Islet of Langerhans (tissue), 1 donor: ENCODE measurements at regions not wholly inside any gene's neighbourhood (a gene's known extent, or its start where the extent isn't known, plus 50 kb on each side); places are given as distances from the start of the nearest gene placed in this dataset.
"Not testable (repeated sequence)": the region's sequence is repeated elsewhere in the genome, so short reads cannot be mapped to it uniquely, and the experiment has no call there.

Experiments
- FAIRE-seq: peaks from one replicate; lab custom pipeline; 2011; peaks lifted over from hg19 to GRCh38; lab: Jason Lieb, UNC

DNA sequence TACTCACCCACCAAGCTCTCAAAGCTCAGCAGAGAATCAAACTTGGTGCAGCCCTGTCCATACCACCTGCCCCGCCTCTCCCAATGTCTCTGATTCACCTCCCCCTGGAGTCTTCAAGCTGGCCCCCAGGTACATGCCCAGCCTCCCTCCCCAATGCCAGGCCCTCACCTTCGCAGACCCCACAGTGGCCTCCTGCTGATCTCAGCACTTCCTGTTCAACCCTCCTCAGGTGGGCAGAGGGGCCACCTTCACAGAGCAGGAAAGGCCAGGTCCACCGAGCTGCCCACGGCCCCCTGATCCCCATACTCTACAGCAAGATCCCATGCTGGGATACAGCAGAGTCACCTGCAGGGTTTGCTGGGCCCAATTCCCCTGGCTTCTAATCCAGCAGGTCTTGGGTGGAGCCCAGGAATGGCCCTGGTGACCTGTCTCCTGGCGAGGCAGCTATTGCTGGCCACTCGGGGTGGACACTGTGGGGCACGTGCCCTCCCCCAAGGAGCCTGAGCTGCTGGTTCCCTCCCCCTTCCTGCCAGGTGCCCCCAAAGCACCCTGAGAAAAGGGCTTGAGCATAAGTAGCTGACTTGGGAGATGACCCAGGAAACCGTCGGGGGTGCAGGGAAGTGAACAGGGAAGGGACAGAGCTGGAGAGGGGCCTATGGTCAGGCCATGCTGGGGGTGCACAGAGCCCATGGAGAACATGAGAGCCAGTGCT is 150.7 kb downstream of the BRD1 start:
- no peak for FAIRE-seq

DNA sequence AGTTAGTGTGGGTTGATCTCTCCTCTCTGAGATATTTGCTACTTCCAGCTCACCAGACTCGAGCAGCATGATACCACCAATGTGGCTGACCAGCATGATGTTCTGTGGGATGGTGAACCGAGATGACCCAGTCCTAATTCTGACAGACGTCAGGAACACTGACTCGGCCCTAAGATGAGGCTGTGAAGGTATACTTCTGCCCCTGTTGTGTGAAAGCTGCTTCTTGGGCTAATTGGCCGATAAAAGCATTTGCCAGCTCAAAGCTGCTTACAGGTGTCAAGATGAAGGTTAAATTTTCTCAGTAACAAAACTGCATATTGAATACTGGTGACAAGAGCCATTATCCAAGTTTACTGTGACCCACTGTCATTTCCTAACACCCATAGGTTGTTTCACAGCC is 151.4 kb downstream of the BRD1 start:
- FAIRE-seq = no peak

DNA sequence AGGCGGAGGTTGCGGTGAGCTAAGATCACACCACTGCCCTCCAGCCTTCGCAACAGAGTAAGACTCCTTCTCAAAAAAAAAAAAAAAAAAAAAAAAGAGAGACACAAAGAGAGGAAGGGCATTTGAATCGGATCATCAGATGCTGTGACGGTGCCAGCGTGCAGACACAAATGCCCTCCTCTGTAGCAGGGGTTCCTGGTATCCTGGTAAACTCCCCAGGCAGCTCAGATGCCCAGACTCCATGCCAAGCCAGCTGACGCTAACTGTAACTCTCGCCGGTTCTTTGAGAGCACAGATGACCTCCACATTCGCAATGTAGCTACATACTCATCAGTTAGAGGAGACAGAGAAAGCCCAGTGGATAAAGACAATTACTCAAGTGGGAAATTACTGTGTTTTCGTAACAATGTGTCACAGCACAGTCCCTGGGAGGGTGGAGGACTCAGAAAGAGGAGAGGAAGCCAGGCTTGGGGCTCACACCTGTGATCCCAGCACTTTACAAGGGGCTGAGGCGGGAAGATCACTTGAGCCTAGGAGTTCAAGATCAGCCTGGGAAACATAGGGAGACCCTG is 153.1 kb downstream of the BRD1 start:
- FAIRE-seq = no peak

DNA sequence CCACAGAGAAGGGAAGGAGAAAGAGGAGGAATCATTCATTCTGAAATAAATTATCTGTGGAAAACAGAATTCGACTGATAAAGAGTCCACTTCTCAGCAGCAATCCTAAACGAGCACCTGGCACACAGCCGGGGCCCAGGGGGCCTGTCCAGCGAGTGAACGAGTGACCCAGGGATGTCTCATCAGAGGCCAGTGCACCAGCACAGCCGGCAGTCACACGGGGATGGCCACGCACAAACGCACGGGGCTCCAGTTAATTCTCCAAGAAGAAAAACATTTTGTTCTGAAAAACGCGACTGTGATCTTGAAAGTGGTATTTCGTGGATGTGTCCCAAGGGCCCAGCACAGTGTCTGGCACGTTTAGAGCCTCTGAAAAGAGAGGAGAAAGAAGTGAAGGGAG is 154.6 kb downstream of the BRD1 start:
- FAIRE-seq = no peak

DNA sequence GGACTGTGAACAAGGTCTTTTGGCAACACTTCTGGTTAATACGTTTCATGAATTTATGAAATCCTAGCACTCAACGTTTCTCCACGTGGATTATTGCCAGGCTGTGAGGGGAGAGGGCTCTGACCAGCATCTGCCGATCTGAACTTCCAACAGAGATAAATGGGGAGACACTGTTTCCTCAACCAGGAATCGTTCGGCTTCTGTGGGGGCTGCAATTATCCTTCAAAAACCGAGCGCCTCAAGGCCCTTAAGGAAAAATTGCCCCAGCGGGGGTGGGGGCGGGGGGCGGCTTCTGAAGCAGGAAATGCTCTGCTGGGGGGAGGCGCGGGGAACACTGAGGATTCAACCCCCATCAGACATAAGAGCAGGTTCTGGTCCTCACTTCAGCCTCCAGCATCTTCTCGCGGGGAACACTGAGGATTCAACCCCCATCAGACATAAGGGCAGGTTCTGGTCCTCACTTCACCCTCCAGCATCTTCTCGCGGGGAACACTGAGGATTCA is 155.6 kb downstream of the BRD1 start:
- FAIRE-seq = no peak

DNA sequence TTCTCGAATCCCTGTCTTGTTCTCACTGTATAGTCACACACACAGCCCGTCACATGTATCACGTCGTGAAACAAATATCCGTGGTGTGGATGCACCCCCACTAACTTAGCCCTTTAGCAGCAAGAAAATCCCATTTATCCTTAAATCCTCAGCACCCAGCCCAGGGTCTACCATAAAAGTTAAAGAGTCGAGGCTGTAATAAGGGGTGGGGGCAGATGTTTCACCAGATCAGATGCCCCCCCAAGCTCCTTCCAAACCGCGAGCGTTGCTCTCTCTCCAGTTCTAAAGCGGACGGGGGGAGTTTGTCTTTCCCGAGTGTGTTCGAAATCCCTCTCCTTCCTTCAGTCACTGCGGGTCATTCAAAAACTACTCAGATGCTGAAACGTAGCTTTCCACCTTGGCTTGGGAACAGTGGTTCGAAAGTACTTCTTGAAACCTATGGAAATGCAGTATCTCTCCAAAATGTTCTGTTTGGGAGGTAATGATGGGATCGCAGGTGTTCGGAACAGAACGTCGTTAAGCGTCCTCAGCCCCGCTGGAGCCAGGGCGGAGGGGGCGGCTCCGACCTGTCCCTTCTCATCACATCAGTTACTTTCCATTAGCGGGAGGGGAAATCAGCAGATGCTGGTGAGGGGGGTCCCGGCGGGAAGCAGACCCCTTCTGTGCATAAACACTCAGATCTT is 156.2 kb downstream of the BRD1 start:
- FAIRE-seq = no peak

DNA sequence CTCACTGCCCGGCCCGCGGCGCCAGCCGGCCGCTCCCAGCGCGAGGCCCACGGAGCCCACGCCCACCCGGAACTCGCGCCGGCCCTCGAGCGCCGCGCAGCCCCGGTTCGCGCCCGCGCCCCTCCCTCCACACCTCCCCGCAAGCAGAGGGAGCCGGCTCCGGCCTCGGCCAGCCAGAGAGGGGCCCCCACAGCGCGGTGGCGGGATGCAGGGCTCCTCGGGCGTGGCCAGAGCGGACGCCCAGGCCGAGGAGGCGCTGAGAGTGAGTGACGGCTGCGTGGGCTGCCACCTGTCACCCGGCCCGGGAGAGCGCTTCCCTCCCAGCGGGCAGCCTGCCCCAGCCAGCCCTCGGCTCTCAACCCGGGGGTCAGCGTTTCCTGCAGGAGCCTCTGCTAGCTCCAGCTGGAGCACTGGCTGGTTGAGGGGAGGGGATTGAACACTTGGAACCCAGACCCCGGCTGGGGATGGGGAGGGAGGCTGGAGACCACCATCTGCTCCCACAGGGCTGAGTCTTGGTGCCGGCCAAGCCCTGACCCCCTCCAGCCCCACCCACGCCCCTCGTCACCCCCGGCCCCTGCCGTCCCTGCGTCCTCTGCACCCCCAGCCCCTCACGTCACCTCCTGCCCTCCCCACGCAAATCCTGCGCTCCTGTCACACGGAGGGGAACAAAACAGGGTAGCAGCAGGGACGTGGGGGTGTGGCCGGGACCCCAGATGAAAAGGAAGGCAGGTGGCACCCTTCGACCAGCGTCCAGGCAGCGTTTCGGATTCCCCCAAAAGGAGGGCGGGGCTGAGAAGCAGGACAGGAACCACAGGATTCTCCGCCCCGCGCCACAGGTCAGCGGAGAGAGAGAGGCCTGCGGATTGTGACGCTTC is 157.0 kb downstream of the BRD1 start:
- FAIRE-seq = no peak

DNA sequence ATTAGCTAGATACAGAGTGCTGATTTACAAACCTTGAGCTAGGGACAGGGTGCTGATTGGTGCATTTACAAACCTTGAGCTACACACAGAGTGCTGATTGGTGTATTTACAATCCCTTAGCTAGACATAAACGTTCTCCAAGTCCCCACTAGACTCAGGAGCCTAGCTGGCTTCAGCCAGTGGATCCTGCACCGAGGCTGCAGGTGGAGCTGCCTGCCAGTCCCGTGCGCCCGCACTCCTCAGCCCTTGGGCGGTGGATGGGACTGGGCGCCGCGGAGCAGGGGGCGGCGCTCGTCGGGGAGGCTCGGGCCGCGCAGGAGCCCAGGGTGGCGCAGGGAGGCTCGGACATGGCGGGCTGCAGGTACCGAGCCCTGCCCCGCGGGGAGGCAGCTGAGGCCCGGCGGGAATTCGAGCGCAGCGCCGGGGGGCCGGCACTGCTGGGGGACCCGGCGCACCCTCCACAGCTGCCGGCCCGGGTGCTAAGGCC is 157.7 kb downstream of the BRD1 start:
- not testable (repeated sequence) for FAIRE-seq

DNA sequence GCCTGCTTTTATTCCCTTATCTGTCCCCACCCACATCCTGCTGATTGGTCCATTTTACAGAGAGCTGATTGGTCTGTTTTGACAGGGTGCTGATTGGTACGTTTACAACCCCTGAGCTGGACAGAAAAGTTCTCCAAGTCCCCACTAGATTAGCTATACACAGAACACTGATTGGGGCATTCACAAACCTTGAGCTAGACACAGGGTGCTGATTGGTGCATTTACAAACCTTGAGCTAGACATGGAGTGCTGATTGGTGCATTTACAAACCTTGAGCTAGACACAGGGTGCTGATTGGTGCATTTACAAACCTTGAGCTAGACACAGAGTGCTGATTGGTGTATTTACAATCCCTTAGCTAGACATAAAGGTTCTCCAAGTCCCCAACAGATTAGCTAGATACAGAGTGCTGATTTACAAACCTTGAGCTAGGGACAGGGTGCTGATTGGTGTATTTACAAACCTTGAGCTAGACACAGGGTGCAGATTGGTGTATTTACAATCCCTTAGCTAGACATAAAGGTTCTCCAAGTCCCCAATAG is 158.2 kb downstream of the BRD1 start:
- not testable (repeated sequence) for FAIRE-seq

DNA sequence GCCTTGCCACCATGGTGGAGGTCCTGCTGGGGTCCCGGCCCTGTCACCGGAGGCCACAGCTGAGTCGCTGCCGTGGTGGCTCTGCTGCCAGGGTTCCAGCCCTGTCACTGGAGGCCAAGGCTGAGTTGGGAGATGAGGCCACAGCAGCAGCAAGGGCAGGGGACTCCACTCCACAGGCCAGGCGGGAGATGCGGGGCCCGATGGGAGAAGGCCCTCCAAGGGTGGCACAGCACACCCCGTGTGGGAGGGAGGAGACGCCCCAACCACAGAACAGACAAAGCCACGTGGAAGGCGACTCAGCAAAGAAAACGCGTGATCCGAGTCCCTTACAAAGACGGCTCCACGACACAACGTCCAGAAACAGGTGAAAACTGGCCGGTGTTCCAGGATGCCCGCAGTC is 159.3 kb downstream of the BRD1 start:
- no peak for FAIRE-seq

DNA sequence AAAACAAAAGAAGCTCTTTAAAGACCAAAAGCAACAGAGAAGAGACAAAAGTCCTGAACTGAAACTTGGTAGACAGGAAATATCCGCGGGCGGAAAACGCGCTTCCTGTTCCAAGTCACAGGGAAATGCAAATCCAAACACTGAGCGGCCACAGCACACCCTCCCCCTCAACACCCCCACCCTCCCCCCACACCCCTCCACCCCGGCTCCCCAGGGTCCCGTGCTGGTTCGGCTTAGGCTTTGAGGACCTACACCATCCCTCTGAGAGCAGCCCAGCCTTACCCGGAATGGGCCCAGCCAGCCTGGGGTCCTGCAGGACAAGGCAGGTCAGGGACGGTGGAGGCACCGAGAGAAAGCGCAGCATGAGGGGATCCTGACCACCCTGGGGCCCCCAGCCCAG is 160.4 kb downstream of the BRD1 start:
- no peak for FAIRE-seq

DNA sequence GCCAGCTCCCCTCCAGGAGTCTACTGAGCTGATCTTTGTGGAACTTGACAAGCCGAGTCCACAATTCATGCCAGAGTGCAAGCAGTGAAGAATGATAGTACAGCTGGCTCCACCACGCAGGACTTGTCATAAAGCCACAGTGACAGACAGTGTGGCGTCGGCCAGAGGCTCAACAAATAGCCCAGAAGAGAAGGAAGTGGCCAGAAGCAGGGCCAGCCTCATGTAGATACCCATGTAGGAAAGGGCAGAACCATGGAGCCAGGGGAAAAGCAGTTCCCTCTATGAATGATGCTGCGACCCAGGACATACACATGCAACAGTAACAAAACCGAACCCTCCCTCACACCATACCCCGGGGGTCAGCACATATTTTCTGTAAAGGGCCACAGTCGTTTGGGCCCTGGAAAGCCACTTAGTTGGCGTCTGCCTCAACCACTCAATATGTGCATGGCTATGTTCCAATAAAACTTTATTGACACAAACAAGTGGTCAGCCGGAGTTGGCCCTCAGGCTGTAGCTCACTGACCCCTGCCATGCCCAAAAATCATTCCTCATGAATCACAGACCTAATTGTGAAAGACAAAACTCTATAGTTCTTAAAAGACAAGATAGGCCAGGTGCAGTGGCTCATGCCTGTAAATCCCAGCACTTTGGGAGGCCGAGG is 161.4 kb downstream of the BRD1 start:
- no peak for FAIRE-seq

DNA sequence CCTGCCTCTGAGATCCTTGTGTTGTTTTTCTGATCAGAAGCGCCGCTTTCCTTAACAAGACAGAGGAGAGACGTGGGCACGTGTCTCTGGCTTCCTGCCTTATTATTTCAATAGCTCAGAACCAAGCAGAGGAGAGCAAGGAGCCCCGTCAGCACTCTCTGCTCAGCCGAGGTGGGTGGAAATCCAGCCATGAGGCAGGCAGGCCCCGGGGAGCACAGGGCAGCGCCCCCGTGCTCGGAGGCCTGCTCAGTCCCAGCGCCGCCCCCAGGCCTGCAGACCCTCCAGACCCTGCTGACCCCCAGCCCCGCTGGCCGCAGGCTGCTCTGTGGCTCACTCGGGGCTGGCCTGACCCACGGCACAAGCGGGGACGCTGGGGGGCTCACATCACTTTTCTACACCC is 162.8 kb downstream of the BRD1 start:
- FAIRE-seq = no peak

DNA sequence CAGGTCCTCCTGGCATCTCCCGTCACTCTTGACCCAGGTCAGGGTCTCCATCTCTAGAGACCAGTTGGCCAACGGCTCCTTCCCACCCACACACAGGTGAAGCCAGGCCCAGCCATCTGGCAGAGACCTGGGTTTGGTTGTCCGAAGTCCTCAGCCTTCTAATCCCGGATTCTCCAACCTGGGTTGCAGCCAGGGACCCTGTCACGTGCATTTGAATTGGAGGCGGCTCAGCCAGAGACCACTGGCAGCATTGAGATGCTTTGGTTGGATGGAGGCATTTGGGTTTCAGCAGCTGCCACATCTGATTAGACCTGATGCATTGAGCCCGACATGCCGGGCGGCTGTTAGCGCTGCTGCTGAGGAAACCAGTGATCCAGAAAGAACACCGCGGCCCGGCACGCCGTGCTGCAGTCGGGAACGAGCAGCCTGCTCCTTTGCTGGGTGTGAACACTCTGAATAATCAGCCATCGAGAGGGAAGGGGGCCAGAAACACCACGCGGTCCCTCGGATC is 163.2 kb downstream of the BRD1 start:
- no peak for FAIRE-seq

DNA sequence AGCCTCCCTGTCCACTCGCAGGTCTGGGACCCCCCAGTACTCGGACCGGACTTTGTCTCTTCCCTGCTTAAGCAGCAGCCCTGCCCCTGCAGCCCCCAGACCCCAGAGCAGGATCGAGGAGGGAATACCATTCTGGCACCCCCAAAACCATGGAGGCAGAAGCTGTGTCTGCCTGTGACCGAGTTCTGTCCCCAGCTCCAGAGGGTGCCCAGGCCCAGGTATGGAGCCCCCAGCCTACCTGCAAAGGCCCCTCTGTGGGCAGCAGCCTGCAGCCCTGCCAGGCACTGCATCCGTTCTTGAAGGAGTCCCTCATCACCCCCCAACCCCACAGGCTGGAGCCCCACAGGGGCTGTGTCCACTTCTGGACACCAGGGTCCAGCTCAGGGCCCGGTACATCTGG is 163.8 kb downstream of the BRD1 start:
- no peak for FAIRE-seq

DNA sequence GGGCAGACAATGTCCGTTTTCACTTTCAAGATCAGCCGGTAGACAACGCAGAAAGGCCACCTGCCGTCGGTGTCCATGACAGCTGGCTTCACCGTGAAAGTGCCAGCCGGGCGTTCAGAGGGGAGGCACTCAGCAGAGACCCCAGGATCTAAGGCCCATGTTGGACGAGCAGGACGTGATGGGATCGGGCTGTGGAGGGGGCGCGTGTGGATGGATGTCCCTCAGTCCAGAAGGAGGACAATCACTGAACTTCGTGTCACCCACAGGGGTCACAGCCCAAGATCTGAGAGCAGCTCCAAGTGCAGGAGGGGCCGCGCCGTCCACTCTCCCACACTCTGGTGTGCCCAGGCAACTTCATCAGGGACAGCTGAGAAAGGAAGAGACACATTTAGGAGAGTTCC is 164.4 kb downstream of the BRD1 start:
- FAIRE-seq = no peak

DNA sequence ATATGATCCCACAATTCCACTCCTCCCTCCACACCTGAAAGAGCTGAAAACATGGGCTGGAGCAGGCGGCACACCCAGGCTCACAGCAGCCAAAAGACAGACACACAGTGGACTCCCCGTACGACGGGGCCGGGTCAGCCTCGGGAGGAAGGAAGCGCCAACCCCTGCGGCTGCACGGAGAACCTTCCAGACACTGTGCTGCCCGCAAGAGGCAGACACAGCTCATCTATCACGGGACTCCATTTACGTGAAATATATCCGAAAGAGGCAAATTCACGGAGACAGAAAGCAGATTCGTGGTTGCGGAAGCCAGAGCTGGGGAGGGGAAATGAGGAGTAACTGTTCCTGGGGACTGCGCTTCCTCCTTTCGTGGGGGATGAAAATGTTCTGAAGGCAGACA is 165.0 kb downstream of the BRD1 start:
- no peak for FAIRE-seq

DNA sequence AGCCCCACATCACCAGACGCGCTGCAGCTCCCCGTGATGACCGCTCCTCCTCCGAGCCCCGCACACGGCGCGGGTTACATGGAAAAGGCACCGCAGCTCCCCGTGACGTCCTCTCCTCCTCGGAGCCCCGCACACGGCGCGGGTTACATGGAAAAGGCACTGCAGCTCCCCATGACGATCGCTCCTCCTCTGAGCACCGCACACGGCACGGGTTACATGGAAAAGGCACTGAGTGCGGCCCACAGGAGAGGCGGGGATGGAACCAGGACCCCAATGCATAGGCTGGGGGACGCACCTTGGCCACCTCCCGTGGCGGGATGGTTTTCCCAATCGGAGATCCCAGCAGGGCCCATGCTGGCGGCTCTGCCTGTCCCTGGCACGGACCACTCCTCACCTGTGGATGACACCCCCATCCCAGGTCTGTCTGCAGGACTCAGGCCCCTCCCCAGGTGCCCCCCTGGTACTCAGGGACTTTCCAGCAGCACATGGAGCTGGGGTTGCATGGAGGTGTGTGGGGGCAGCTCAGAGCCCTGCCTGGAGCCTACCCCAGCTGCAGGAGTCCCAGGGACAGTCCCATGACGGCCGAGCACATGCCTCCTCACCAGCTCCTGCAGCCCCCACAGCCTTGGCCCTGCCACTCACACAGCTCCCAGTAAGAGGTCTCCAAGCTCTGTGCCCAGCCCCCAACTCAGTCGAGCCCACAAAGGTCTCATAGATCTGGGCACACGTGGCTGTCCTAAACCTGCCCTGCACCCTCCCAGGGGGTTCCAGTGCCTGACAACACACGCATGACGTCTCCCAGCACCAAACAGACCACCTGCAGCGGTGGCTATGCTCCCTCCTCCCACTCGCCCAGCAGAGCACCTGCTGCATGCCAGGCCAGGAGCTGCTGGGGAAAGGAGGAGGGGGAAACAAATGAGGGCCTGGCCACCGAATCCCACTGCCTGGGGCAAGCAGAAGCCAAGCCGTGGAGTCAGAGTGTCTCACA is 166.6 kb downstream of the BRD1 start:
- no peak for FAIRE-seq

DNA sequence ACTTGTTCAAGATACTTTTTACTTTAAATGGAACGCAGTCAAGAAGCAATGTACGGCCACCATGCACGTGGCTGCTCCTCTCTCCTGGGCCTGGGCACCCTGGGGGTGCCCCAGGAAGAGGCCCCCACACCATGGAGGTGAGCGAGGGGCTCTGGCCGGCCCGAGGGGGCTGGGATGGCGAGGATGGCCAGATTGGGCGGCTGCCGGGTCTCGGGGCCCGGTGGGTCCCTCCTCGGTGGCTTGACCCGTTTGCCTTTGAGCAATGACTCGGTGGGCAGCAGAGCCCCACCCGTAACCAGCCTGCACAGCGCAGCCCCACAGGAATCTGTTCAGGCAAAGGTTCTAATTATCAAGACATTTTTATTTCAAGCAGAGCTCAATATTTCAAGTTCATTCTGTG is 167.4 kb downstream of the BRD1 start:
- FAIRE-seq = no peak

DNA sequence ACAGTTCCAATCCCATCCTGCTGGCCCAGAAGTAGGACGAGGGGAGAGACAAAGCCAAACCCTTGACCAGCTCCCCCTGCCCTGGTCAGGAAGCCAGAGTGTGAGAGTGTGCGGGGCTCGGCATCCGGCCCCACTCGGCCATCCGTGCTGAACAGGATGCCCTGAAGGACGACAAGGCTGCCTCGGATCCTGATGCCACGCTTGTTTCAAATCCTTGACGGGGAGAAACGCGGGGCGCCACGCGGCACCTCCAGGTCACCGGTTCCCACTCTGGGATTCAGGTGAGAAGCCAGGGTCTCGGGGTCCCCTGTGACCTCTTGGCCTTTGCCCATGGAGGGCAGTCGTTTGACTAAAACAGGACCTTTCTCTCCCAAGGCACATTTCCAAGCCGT is 167.8 kb downstream of the BRD1 start:
- no peak for FAIRE-seq
